GM21737 (cell line): ENCODE measurements at regions not wholly inside any gene's neighbourhood (a gene's known extent, or its start where the extent isn't known, plus 50 kb on each side); places are given as distances from the start of the nearest gene placed in this dataset.
A peak's percentile ranks its signal among the peaks of the same experiment; 100 is the strongest.

Source experiments
- ATAC-seq: cut with Tn5 transposase; IDR thresholded peaks from one replicate; pipeline ENCODE4 v1.9.1; 2021; ENCODE audit warnings: mild to moderate bottlenecking, moderate library complexity; ENCODE audit not compliant: unreplicated experiment

DNA sequence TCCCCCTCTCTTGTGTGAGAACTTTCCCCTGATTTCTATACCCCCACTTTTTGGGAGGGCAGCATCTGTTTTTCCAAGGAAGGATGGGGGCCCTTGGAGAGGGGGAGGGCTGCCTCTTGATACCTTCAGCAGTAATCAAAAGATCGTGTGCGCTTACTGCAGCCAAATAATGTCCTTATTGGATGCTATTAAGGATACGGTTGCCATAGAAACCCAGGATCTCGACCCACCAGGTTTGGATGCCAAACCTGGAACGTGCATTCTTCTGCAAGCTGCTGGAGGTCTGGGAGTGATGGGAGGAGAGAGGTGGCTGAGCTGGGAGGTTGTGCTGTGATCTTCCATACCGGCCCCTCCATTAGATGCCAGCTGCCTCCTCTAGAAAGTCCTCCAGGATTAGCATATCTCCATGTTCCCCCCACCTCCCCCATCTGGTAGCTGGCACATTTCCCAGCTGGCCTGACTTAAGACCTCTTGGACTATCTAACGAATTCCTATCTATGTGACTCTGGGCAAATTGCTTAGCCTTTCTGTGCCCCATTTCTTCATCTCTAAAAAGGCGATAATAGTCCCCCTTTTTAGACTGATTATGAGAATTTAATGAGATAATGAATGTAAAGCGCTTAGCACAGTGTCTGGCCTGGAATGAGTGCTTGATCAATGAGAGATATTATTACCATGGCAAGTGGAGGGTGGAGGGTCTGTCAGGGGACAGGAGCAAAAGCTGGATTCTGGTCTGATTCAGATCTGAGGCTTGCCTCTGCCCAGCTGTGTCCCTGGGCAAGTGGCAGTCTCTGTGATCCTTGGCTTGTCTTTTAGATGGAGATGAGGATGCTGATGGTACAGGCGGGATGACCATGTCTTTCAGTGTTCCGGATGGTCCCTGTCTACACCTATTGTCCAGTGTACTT is 78.5 kb upstream of the PCBD1 start:
- ATAC-seq: no peak

- ATAC-seq: no peak
Measured at GRCh38 chr10:70967591-70968587, 79.5 kb upstream of the PCBD1 start.

DNA sequence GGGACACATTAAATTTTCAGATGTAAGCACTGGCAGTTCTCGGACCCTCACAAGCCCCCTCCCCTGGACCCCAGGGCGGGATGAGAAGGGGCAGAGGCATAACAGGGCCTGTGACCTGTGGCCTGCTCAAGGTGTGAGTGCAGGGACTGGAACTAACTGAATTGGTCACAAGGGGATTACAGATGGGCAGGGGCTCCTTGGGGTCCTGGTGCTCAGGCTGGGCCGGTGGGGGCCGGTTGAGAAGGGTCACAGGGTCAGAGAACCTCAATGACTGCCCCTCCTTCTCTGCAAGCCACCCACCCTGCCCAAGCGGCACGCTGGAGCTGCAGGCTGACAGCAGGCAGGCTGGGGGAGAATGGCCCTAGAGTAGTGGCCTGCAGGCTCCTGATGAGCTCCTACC is 80.8 kb upstream of the PCBD1 start:
- ATAC-seq: no peak

DNA sequence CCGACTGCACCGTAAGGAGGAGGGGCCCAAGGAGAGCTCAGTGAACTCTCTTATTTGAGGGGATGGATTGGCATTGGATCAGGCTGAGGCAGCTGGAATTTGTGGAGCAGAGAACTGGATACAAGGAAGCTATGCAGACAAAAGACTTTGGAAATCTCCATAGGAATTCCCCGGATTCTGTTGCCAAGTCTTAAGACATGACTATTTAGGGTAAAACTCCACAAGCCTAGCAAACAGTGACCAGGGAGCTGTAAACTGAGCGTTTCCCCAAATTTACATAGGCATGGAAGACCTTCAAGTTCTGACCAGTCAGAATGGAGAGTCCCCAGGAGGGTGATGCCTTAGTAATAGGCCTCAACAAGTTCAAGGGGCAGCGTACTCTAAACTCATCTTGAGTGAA is 82.5 kb upstream of the PCBD1 start:
- no peak for ATAC-seq

- no peak for ATAC-seq
Measured at GRCh38 chr10:70973275-70973674, 84.9 kb upstream of the PCBD1 start.

GRCh38 chr10:70974351-70974901 is 86.1 kb upstream of the PCBD1 start:
- no peak for ATAC-seq

GRCh38 chr10:70974920-70975319 is 86.6 kb upstream of the PCBD1 start:
- ATAC-seq: no peak

- ATAC-seq: no peak
Measured at GRCh38 chr10:70976063-70976695, 87.8 kb upstream of the PCBD1 start.

GRCh38 chr10:70977625-70978024 is 89.3 kb upstream of the PCBD1 start:
- no peak for ATAC-seq

DNA sequence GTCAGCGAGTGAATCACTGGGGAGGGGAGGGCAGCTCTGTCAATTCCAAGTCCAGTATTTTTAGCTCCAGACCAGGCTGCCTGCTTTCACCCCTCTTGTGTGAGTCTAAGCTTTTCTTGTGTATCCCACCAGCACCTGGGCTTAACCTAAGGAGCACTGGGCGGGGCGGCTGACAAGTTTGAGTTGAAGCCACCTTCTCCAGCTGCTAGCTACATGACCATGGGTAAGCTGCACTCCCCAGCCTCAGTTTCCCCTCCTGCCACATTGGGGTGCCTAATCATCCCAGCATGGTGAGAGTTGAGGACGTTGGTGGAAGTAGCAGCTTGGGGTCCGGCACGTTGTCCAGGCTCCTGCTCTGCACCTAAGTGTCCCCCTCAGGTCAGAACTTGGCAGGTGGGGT is 89.8 kb upstream of the PCBD1 start:
- no peak for ATAC-seq

- ATAC-seq: no peak
Measured at GRCh38 chr10:70978816-70979480, 90.6 kb upstream of the PCBD1 start.

DNA sequence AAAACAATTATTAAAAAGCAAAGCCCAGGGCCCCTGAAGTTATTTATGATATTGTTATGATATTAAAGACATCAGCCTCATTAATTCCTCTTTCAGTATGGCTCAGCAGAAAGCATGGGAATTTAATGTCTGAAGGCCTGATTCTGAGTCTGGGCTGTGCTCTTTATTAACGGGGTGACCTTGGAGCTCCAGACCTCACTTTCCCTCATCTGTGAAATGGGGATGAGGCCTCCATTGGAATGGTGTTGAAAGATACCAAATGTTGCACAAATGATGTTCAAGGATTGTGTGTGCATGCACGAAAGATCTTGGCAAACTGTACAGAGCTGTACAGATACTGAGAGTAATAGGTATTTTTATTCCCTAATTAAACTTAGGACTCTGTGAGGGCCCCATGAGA is 92.3 kb upstream of the PCBD1 start:
- no peak for ATAC-seq

DNA sequence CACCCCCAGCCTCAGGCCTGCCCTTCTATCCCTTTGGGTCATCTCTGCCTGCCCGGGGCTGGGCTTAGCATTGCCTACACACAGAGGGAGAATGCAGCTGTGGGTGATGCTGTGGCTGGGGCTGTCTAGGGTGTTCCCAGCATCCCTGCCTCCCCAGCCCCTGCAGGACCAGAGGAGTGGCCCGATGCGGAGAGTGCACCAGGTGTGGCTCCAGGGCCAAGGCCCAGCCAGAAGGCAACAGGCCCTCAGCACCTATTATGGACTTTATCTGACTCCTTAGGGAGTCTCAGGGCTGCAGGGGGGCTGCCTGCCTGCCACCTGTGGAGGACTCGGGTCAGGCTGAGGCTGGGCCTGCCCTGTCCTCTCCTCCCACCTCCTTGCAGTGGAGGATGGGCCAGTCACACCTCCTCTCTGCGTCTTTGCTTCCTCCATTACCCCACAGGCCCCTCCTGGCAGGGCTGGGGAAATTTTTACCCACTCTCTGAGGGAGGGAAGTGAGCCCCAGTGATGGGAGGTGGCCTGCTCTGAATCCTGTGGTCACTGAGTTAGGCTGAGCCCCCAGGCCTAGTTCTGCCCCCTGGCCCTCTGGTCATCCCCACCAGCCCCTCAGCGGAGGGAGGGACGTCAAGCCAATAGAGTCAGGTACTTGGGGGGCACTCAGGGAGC is 92.9 kb upstream of the PCBD1 start:
- ATAC-seq: no peak

GRCh38 chr10:70981936-70982335 is 93.6 kb upstream of the PCBD1 start:
- ATAC-seq: no peak

GRCh38 chr10:70982443-70982842 is 94.1 kb upstream of the PCBD1 start:
- peak; percentile 58 for ATAC-seq

DNA sequence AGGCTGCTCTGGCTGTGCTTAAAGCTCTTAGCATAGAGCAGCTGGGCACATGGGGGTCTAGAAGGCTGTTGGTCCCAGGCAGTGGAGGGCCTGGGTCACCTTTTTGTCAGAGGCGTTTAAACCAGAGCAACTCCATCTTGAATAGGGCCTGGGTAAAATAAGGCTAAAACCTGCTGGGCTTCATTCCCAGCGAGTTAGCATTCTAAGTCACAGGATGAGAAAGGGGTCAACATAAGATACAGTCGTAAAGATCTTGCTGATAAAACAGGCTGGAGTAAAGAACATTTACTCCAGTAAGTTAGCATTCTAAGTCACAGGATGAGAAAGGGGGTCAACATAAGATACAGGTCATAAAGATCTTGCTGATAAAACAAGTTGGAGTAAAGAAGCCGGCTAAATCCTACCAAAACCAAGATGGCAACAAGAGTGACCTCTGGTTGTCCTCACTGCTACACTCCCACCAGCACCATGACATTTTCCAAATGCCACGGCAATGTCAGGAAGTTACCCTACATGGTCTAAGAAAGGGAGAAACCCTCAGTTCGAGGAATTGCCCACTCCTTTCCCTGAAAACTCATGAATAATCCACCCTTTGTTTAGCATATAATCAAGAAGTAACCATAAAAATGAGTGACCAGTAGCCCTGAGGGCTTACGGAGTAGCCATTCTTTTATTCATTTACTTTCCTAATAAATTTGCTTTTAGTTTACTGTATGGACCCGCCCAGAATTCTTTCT is 96.8 kb upstream of the PCBD1 start:
- ATAC-seq: no peak

- no peak for ATAC-seq
Measured at GRCh38 chr10:70985824-70986622, 97.7 kb upstream of the PCBD1 start.

DNA sequence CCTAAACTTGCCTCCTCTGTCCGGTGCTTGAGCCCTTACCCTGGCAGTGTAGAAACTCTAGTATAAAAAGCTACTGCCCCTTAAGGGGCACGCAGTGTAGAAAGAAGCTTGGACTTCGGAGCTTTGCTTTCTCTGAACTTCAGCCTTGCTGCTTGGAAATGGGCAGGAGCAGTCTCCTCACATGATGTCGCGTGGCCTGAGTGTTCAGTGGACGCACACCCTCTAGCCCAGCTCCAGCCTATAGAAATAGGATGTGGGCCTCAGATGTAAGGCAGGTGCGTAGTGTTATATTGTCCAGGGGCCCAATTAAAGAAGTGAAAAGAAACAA is 98.2 kb upstream of the PCBD1 start:
- ATAC-seq: no peak
